Neural progenitor cell (in vitro differentiated cells): ENCODE measurements at regions not wholly inside any gene's neighbourhood (a gene's known extent, or its start where the extent isn't known, plus 50 kb on each side); places are given as distances from the start of the nearest gene placed in this dataset.

Experiments used
- EZH2 ChIP-seq: fragments of 200-600 bp; sonication (generic); IDR thresholded peaks from 2 replicates; pipeline ENCODE4 v1.6.1; 2017; ENCODE audit warnings: antibody characterized with exemption, mild to moderate bottlenecking, moderate library complexity
- TF ChIP-seq, protein P1 (sequence below): fragments of 200-600 bp; sonication (generic); IDR thresholded peaks from 2 replicates; pipeline ENCODE4 v1.5.1; 2017; ENCODE audit warnings: antibody characterized with exemption, mild to moderate bottlenecking

- TF ChIP-seq, protein P1, sequence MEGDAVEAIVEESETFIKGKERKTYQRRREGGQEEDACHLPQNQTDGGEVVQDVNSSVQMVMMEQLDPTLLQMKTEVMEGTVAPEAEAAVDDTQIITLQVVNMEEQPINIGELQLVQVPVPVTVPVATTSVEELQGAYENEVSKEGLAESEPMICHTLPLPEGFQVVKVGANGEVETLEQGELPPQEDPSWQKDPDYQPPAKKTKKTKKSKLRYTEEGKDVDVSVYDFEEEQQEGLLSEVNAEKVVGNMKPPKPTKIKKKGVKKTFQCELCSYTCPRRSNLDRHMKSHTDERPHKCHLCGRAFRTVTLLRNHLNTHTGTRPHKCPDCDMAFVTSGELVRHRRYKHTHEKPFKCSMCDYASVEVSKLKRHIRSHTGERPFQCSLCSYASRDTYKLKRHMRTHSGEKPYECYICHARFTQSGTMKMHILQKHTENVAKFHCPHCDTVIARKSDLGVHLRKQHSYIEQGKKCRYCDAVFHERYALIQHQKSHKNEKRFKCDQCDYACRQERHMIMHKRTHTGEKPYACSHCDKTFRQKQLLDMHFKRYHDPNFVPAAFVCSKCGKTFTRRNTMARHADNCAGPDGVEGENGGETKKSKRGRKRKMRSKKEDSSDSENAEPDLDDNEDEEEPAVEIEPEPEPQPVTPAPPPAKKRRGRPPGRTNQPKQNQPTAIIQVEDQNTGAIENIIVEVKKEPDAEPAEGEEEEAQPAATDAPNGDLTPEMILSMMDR: no peak
- TF ChIP-seq EZH2: no peak
These were observed 209.0 kb upstream of the PARD3B start for GRCh38 chr2:204336153-204336744.
